Endothelial cell of umbilical vein (primary cell): ENCODE measurements at regions not wholly inside any gene's neighbourhood (a gene's known extent, or its start where the extent isn't known, plus 50 kb on each side); places are given as distances from the start of the nearest gene placed in this dataset.

Source experiments
- EZH2 ChIP-seq: IDR thresholded peaks from 2 replicates; pipeline ENCODE4 v1.6.1; 2012; ENCODE audit warnings: borderline replicate concordance, low read depth, mild to moderate bottlenecking, moderate library complexity, low read length, inconsistent platforms; ENCODE audit not compliant: severe bottlenecking
- FOS ChIP-seq: IDR thresholded peaks from 2 replicates; pipeline ENCODE4 v1.6.1; 2011; ENCODE audit warnings: mild to moderate bottlenecking, low read length, moderate library complexity, borderline replicate concordance; ENCODE audit not compliant: insufficient read depth
- GATA2 ChIP-seq: IDR thresholded peaks from 2 replicates; pipeline ENCODE4 v1.7.0; 2011; ENCODE audit warnings: low read depth, mild to moderate bottlenecking, moderate library complexity, mixed read lengths, low read length; ENCODE audit not compliant: insufficient read length, insufficient read depth
- JUN ChIP-seq: IDR thresholded peaks from 2 replicates; pipeline ENCODE4 v1.6.1; 2011; ENCODE audit warnings: borderline replicate concordance, low read depth; ENCODE audit not compliant: insufficient read length, insufficient read depth
- MYC ChIP-seq: IDR thresholded peaks from one replicate; pipeline ENCODE4 v1.6.1; 2011; ENCODE audit warnings: mild to moderate bottlenecking, low read depth, low read length
- POLR2A ChIP-seq: IDR thresholded peaks from 2 replicates; pipeline ENCODE4 v1.6.1; 2012; ENCODE audit warnings: low read depth, mild to moderate bottlenecking, control low read depth, low read length
- POLR2AphosphoS5 ChIP-seq: IDR thresholded peaks from 2 replicates; pipeline ENCODE4 v1.6.1; 2012; ENCODE audit warnings: low read depth, mild to moderate bottlenecking, control low read depth, low read length, moderate library complexity; ENCODE audit not compliant: insufficient read depth
- TF ChIP-seq, protein P1 (sequence below), 2 donors: IDR thresholded peaks; 1 replicate in 1 of 2; 2 replicates in 1 of 2; pipeline ENCODE4 v1.5.1; 2011; ENCODE audit warnings: low read length in 2 of 2, mild to moderate bottlenecking in 2 of 2, moderate library complexity in 2 of 2, control low read depth in 1 of 2, inconsistent platforms in 1 of 2, low read depth in 1 of 2; ENCODE audit not compliant: insufficient read depth in 1 of 2; ENCODE audit errors: extremely low read depth in 1 of 2
- TF ChIP-seq, protein P2 (sequence below): IDR thresholded peaks from 2 replicates; pipeline ENCODE4 v1.6.1; 2011; ENCODE audit not compliant: insufficient read depth, insufficient read length

DNA sequence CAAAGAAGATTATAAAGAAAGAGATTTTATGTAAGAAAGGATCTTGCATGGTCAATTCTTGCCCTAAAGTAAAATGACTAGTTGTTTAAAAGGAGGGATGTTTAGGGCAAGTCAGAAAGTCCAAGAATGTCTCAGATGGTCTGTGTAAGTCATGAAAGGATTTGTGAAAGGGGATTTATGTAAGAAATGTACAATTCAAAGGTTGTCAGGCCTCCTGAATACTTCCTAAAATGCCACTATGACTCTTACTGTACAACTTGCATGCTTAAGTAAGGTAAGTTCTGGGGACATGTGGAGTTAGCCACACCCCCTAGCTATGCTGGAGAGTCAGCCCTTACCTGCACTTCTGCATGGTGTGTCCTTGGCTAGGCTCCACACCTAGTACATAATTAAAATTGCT lies 328.9 kb upstream of the TGFBR2 start:
- TF ChIP-seq POLR2A (no peak), FOS (no peak), POLR2AphosphoS5 (no peak), GATA2 (no peak), EZH2 (no peak), JUN (no peak), MYC (no peak)
- TF ChIP-seq, protein P1, sequence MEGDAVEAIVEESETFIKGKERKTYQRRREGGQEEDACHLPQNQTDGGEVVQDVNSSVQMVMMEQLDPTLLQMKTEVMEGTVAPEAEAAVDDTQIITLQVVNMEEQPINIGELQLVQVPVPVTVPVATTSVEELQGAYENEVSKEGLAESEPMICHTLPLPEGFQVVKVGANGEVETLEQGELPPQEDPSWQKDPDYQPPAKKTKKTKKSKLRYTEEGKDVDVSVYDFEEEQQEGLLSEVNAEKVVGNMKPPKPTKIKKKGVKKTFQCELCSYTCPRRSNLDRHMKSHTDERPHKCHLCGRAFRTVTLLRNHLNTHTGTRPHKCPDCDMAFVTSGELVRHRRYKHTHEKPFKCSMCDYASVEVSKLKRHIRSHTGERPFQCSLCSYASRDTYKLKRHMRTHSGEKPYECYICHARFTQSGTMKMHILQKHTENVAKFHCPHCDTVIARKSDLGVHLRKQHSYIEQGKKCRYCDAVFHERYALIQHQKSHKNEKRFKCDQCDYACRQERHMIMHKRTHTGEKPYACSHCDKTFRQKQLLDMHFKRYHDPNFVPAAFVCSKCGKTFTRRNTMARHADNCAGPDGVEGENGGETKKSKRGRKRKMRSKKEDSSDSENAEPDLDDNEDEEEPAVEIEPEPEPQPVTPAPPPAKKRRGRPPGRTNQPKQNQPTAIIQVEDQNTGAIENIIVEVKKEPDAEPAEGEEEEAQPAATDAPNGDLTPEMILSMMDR (IDR thresholded peaks at IDR 0.05; ENCODE audit: extremely low read depth in 1 of 2, insufficient read depth in 1 of 2, low read depth in 1 of 2, low read length in 2 of 2), result no peak
- TF ChIP-seq, protein P2, sequence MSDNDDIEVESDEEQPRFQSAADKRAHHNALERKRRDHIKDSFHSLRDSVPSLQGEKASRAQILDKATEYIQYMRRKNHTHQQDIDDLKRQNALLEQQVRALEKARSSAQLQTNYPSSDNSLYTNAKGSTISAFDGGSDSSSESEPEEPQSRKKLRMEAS, result no peak
